NB4 (cell line): ENCODE measurements at regions not wholly inside any gene's neighbourhood (a gene's known extent, or its start where the extent isn't known, plus 50 kb on each side); places are given as distances from the start of the nearest gene placed in this dataset.

ENCODE experiments used
- DNase-seq: peaks from one replicate; pipeline ENCODE4 v3.0.0; 2010; ENCODE audit warnings: low read depth
- H3K4me3 ChIP-seq: one replicate; pipeline ENCODE4 v1.5.1; 2011; ENCODE audit warnings: mild to moderate bottlenecking, low read depth, low read length, moderate library complexity
- MAX ChIP-seq: IDR thresholded peaks from 2 replicates; pipeline ENCODE4 v1.6.1; 2011; ENCODE audit warnings: low read depth, low read length
- MYC ChIP-seq: IDR thresholded peaks from 2 replicates; pipeline ENCODE4 v1.6.1; 2011; ENCODE audit warnings: low read depth, low read length
- POLR2A ChIP-seq: IDR thresholded peaks from 2 replicates; pipeline ENCODE4 v1.6.1; 2011; ENCODE audit warnings: mild to moderate bottlenecking; ENCODE audit not compliant: insufficient read length; ENCODE audit errors: extremely low read depth
- TF ChIP-seq, protein P1 (sequence below): IDR thresholded peaks from one replicate; pipeline ENCODE4 v1.5.1; 2012; ENCODE audit warnings: low read depth, low read length

- TF ChIP-seq MYC (no peak), MAX (no peak), POLR2A (no peak)
- TF ChIP-seq, protein P1, sequence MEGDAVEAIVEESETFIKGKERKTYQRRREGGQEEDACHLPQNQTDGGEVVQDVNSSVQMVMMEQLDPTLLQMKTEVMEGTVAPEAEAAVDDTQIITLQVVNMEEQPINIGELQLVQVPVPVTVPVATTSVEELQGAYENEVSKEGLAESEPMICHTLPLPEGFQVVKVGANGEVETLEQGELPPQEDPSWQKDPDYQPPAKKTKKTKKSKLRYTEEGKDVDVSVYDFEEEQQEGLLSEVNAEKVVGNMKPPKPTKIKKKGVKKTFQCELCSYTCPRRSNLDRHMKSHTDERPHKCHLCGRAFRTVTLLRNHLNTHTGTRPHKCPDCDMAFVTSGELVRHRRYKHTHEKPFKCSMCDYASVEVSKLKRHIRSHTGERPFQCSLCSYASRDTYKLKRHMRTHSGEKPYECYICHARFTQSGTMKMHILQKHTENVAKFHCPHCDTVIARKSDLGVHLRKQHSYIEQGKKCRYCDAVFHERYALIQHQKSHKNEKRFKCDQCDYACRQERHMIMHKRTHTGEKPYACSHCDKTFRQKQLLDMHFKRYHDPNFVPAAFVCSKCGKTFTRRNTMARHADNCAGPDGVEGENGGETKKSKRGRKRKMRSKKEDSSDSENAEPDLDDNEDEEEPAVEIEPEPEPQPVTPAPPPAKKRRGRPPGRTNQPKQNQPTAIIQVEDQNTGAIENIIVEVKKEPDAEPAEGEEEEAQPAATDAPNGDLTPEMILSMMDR, result no peak
- no peak for DNase-seq
- H3K4me3 ChIP-seq, result no peak overlapping the region
Observed at GRCh38 chr2:71991397-71991796, 156.3 kb downstream of the CYP26B1 start.

DNA sequence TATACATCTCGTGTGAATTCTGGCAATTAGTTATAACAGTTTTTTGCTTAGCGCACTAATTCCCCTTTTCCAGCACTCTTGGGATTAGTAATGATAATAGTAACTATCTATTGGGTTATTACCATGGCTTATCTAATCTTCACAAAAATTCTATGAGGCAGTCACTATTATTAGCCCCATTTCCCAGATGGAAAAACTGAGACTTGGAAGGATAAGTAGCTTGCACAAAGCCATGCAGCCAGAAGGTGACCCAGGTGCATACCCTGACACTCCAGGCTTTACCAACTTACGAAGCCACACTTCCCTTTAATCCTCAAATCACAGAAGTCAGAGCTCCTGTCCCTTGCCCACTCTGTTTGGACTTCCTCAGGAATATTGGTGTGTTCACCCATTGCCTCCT lies 156.8 kb downstream of the CYP26B1 start:
- TF ChIP-seq MAX (no peak), MYC (no peak), POLR2A (no peak)
- TF ChIP-seq, protein P1, result no peak
- H3K4me3 ChIP-seq, result no peak overlapping the region
- no peak for DNase-seq

DNA sequence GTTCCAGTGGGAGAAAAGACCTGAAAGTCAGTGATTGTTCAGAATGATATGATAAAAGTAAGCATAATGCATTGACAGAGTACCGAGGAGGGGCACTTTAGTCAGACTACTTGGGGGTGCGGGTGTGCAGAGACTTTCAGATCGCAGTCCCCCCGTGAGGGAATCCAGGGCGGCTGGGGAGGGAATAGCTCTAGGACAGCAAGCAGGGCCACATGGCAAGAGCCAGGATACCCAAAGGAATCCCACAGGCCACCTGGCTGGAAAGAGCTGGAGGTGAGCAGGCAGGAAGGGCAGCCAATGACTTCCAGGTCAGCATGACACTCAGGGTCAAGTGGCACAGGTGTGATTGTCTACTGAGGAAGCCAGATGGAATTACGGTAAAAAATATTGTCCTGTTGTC lies 157.5 kb downstream of the CYP26B1 start:
- no peak overlapping the region for H3K4me3 ChIP-seq
- no peak for DNase-seq
- TF ChIP-seq, protein P1, result no peak
- no peak for TF ChIP-seq POLR2A
- TF ChIP-seq MYC, result no peak
- TF ChIP-seq MAX, result no peak

GRCh38 chr2:71989671-71990070 lies 158.0 kb downstream of the CYP26B1 start:
- no peak overlapping the region for H3K4me3 ChIP-seq
- TF ChIP-seq MAX (no peak), MYC (no peak), POLR2A (no peak)
- TF ChIP-seq, protein P1, result no peak
- DNase-seq, result no peak

DNA sequence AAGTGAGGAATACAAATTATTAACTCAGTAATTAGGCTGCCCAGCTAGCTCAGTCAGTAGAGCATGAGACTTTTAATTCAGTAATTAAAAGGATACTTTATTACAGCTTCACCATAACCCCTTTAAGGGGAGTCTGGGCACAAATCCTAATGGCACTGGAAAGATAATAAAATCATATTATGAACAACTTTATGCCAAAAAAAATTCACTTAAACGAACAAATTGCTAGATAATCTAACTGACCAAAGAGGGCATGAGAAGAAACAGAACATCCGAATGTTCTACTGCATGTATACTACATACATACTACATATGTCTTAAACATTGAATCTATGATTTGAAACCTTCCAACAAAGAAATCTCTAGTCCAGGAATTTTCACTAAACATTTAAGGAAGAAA lies 159.5 kb downstream of the CYP26B1 start:
- H3K4me3 ChIP-seq, result no peak overlapping the region
- TF ChIP-seq POLR2A, result no peak
- TF ChIP-seq MAX, result no peak
- TF ChIP-seq MYC, result no peak
- TF ChIP-seq, protein P1, result no peak
- DNase-seq, result no peak

DNA sequence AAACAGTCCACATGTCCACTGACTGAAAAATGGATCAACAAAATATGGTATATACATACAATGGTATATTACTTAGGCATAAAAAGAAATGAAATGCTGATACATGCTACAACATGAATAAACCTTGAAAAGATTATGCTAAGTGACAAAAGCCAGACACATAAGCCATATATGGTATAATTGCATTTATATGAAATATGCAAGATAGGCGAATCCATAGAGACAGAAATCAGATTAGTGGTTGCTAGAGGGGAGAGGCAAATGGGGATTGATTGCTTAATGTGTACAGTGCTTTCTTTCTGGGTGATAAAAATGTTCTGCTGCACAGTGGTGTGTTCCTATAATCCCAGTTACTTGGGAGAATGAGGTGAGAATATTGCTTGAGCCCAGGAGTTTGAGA lies 171.0 kb downstream of the CYP26B1 start:
- no peak overlapping the region for H3K4me3 ChIP-seq
- DNase-seq, result no peak
- TF ChIP-seq, protein P1, result no peak
- TF ChIP-seq MYC (no peak), MAX (no peak), POLR2A (no peak)
